Neural progenitor cell (in vitro differentiated cells): ENCODE measurements at regions not wholly inside any gene's neighbourhood (a gene's known extent, or its start where the extent isn't known, plus 50 kb on each side); places are given as distances from the start of the nearest gene placed in this dataset.

Source experiments
- CTCF ChIP-seq: fragments of 200-600 bp; sonication (generic); IDR thresholded peaks from 2 replicates; pipeline ENCODE4 v1.5.1; 2017; ENCODE audit warnings: antibody characterized with exemption, mild to moderate bottlenecking
- EZH2phosphoT487 ChIP-seq: fragments of 200-600 bp; sonication (generic); IDR thresholded peaks from 2 replicates; pipeline ENCODE4 v1.6.1; 2017; ENCODE audit warnings: antibody characterized with exemption

DNA sequence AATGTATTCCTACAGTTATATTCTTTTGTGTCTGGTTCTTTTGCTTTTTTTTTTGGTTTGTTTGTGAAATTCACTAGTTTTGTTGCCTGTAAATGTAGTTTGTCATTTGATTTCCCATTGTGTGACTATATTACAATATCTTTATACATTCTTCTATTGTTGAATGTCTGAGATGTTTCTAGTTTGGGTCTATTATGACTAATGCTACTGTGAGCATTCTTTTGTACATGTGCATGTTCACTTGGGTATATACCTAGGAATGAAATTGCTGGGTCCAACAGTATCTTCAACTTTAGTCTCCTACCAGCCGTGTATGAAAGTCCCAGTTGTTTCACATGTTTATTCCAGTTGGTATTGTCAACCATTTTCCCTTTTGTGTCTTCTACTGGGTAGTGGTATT is 112.7 kb upstream of the RBMS1 start:
- TF ChIP-seq CTCF (no peak), EZH2phosphoT487 (no peak)
